Fibroblast of skin of scalp (primary cell): ENCODE measurements at regions not wholly inside any gene's neighbourhood (a gene's known extent, or its start where the extent isn't known, plus 50 kb on each side); places are given as distances from the start of the nearest gene placed in this dataset.

Source experiments
- DNase-seq: peaks from one replicate; pipeline ENCODE4 v3.0.0-alpha.2; 2013

- DNase-seq, result no peak
These were observed 210.4 kb downstream of the ALDH8A1 start for GRCh38 chr6:134739299-134740026.

GRCh38 chr6:134738211-134738885 is 211.6 kb downstream of the ALDH8A1 start:
- DNase-seq, result no peak

GRCh38 chr6:134735461-134735860 is 214.4 kb downstream of the ALDH8A1 start:
- no peak for DNase-seq

- peak; percentile 22 for DNase-seq
These were observed 215.5 kb downstream of the ALDH8A1 start for GRCh38 chr6:134734312-134734869.

GRCh38 chr6:134733801-134734200 is 216.1 kb downstream of the ALDH8A1 start:
- DNase-seq, result no peak

GRCh38 chr6:134732763-134733162 is 217.1 kb downstream of the ALDH8A1 start:
- peak; percentile 61 for DNase-seq

GRCh38 chr6:134731615-134732014 is 218.3 kb downstream of the ALDH8A1 start:
- DNase-seq, result no peak

GRCh38 chr6:134730013-134730412 is 219.9 kb downstream of the ALDH8A1 start:
- DNase-seq, result no peak

- peak; percentile 67 for DNase-seq
These were observed 220.3 kb downstream of the ALDH8A1 start for GRCh38 chr6:134729561-134729960.

- no peak for DNase-seq
These were observed 222.8 kb downstream of the ALDH8A1 start for GRCh38 chr6:134727081-134727480.

GRCh38 chr6:134725590-134725989 is 224.3 kb downstream of the ALDH8A1 start:
- no peak for DNase-seq

GRCh38 chr6:134724771-134725340 is 225.0 kb downstream of the ALDH8A1 start:
- DNase-seq, result peak; percentile 41

GRCh38 chr6:134723081-134723871 is 226.6 kb downstream of the ALDH8A1 start:
- peak; percentile 77 for DNase-seq

- peak; percentile 74 for DNase-seq
These were observed 227.6 kb downstream of the ALDH8A1 start for GRCh38 chr6:134722200-134722870.

- peak; percentile 27 for DNase-seq
These were observed 228.9 kb downstream of the ALDH8A1 start for GRCh38 chr6:134721060-134721405.

GRCh38 chr6:134720353-134721059 is 229.4 kb downstream of the ALDH8A1 start:
- no peak for DNase-seq

- DNase-seq, result no peak
These were observed 230.0 kb downstream of the ALDH8A1 start for GRCh38 chr6:134719911-134720310.

- no peak for DNase-seq
These were observed 230.6 kb downstream of the ALDH8A1 start for GRCh38 chr6:134719286-134719685.

GRCh38 chr6:134714679-134715078 is 235.2 kb downstream of the ALDH8A1 start:
- peak; percentile 25 for DNase-seq

- DNase-seq, result no peak
These were observed 235.8 kb downstream of the ALDH8A1 start for GRCh38 chr6:134714113-134714512.

- no peak for DNase-seq
These were observed 237.6 kb downstream of the ALDH8A1 start for GRCh38 chr6:134712311-134712710.

- no peak for DNase-seq
These were observed 241.8 kb downstream of the ALDH8A1 start for GRCh38 chr6:134708079-134708478.
